ENCODE measurements at regions not wholly inside any gene's neighbourhood (a gene's known extent, or its start where the extent isn't known, plus 50 kb on each side); places are given as distances from the start of the nearest gene placed in this dataset.

DNA sequence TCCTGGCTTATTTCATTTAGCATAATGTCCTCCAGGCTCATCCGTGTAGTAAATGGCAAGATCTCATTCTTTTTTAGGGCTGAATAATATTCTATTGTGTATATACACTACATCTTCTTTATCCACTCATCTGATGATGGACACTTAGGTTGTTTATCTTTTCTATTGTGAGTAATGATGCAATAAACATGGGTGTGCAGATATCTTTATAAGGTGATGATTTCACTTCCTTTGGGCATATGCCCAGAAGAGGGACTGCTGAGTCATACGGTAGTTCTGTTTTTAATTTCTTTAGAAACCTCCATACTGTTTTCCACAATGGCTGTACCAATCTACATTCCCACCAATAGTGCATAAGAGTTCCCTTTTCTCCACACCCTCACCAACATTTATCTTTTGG is 317.6 kb upstream of the CNKSR2 start:
- POLR2A ChIA-PET = no interaction called here
- TF ChIP-seq CTBP1 (IDR thresholded peaks at IDR 0.05; ENCODE audit: borderline replicate concordance) (no peak), HDGF (IDR thresholded peaks at IDR 0.05; ENCODE audit: borderline replicate concordance) (no peak), FOXM1 (IDR thresholded peaks at IDR 0.05; ENCODE audit: borderline replicate concordance) (no peak), SP1 (IDR thresholded peaks at IDR 0.05) (no peak), ELF4 (IDR thresholded peaks at IDR 0.05) (no peak), NFRKB (IDR thresholded peaks at IDR 0.05) (no peak), ZNF384 (IDR thresholded peaks at IDR 0.05) (no peak), L3MBTL2 (conservative IDR thresholded peaks at IDR 0.05) (no peak), SUZ12 (IDR thresholded peaks at IDR 0.05) (no peak), BHLHE40 (IDR thresholded peaks at IDR 0.05; ENCODE audit: borderline replicate concordance) (no peak)
- TF ChIP-seq, protein P1, sequence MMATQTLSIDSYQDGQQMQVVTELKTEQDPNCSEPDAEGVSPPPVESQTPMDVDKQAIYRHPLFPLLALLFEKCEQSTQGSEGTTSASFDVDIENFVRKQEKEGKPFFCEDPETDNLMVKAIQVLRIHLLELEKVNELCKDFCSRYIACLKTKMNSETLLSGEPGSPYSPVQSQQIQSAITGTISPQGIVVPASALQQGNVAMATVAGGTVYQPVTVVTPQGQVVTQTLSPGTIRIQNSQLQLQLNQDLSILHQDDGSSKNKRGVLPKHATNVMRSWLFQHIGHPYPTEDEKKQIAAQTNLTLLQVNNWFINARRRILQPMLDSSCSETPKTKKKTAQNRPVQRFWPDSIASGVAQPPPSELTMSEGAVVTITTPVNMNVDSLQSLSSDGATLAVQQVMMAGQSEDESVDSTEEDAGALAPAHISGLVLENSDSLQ (IDR thresholded peaks at IDR 0.05) = no peak
- DNase-seq (ENCODE audit: extremely low spot score) = no peak
- CTCF ChIA-PET = no interaction called here

DNA sequence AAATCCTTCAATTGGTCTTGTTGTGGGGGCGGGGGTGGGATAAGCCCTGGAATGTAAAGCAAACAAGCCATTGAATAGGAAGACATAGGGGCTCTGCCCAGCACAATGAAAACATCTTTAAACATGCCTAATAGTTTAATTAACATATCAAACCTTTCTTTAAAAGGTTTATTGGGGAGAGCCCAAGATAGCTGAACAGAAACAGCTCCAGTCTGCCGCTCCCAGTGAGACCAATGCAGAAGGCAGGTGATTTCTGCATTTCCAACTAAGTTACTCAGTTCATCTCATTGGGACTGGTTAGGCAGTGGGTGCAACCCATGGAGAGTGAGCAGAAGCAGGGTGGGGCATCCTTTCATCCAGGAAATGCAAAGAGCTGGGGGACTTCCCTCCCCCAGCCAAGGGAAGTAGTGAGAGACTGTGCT is 327.2 kb upstream of the CNKSR2 start:
- POLR2A ChIA-PET = no interaction called here
- CTCF ChIA-PET = no interaction called here
- no peak for TF ChIP-seq ARNT (IDR thresholded peaks at IDR 0.05)
- DNase-seq (ENCODE audit: extremely low spot score) = no peak

DNA sequence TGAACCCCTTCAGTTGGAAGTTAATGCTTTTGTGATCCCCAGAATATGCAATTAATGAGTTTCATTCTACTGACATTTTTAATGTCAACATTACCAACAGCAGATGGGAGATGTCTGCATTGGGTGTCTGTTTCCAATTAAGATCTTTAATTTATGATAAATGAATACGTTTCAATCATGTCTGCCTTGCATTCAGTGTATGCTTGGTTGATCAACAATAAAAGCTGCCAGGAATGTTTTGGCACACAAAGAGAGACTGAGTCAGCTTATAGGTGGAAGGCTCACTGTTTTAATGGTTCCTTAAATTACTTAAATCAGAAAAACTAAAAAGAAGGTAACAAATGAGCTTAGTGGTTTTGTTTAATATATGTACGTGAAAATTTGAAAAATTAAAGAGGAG is 359.9 kb upstream of the CNKSR2 start:
- TF ChIP-seq, protein P1 (IDR thresholded peaks at IDR 0.05) = no peak
- TF ChIP-seq CTBP1 (IDR thresholded peaks at IDR 0.05; ENCODE audit: borderline replicate concordance) (no peak), HDGF (IDR thresholded peaks at IDR 0.05; ENCODE audit: borderline replicate concordance) (no peak), SUZ12 (IDR thresholded peaks at IDR 0.05) (no peak), LEF1 (IDR thresholded peaks at IDR 0.05; ENCODE audit: borderline replicate concordance) (no peak), TARDBP (IDR thresholded peaks at IDR 0.05) (no peak), L3MBTL2 (conservative IDR thresholded peaks at IDR 0.05) (no peak), FOXK2 (IDR thresholded peaks at IDR 0.05) (no peak), FOXM1 (IDR thresholded peaks at IDR 0.05; ENCODE audit: borderline replicate concordance) (no peak), ELF4 (IDR thresholded peaks at IDR 0.05) (no peak), ARNT (IDR thresholded peaks at IDR 0.05) (no peak), BHLHE40 (IDR thresholded peaks at IDR 0.05; ENCODE audit: borderline replicate concordance) (no peak), NFRKB (IDR thresholded peaks at IDR 0.05) (no peak), ZNF384 (IDR thresholded peaks at IDR 0.05) (no peak), SP1 (IDR thresholded peaks at IDR 0.05) (no peak), FOXA1 (IDR thresholded peaks at IDR 0.05) (no peak)
- DNase-seq (ENCODE audit: extremely low spot score) = no peak
- ChIA-PET POLR2A (no interaction called here), CTCF (no interaction called here)

- DNase-seq (ENCODE audit: extremely low spot score) = no peak
- CTCF ChIA-PET = no interaction called here
- POLR2A ChIA-PET = no interaction called here
- TF ChIP-seq FOXM1 (IDR thresholded peaks at IDR 0.05; ENCODE audit: borderline replicate concordance) (no peak), FOXA1 (IDR thresholded peaks at IDR 0.05) (no peak), LEF1 (IDR thresholded peaks at IDR 0.05; ENCODE audit: borderline replicate concordance) (no peak), ARNT (IDR thresholded peaks at IDR 0.05) (no peak), ZNF384 (IDR thresholded peaks at IDR 0.05) (no peak), NFRKB (IDR thresholded peaks at IDR 0.05) (no peak), L3MBTL2 (conservative IDR thresholded peaks at IDR 0.05) (no peak), ELF4 (IDR thresholded peaks at IDR 0.05) (no peak), HDGF (IDR thresholded peaks at IDR 0.05; ENCODE audit: borderline replicate concordance) (no peak), BHLHE40 (IDR thresholded peaks at IDR 0.05; ENCODE audit: borderline replicate concordance) (no peak), TARDBP (IDR thresholded peaks at IDR 0.05) (no peak), FOXK2 (IDR thresholded peaks at IDR 0.05) (no peak), CTBP1 (IDR thresholded peaks at IDR 0.05; ENCODE audit: borderline replicate concordance) (no peak), SP1 (IDR thresholded peaks at IDR 0.05) (no peak), SUZ12 (IDR thresholded peaks at IDR 0.05) (no peak)
- TF ChIP-seq, protein P1 (IDR thresholded peaks at IDR 0.05) = no peak
Observed at GRCh38 chrX:21004835-21005234, 369.4 kb upstream of the CNKSR2 start.

DNA sequence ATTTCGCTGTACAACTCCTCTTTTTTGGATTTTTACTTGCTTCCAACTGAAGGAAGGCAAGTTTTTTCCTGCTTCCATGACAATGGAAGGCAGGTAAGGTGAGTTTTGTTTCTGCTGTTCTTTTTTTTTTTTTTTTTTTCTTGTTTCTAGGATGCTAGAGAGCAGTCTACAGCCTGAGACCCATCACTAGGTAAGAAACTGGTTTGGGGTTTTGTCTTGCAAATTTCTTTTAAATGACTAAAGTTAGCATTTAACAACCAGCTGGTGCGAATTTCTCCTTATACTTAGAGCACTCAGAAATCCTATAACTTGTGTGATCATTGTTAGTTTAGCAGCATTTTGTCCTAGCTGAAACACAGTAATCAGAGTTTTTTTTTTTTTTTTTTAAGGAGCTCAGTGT is 378.4 kb upstream of the CNKSR2 start:
- ChIA-PET POLR2A (no interaction called here), CTCF (no interaction called here)
- DNase-seq (ENCODE audit: extremely low spot score) = no peak
- TF ChIP-seq SP1 (IDR thresholded peaks at IDR 0.05) (no peak), ZNF384 (IDR thresholded peaks at IDR 0.05) (no peak), L3MBTL2 (conservative IDR thresholded peaks at IDR 0.05) (no peak), CTBP1 (IDR thresholded peaks at IDR 0.05; ENCODE audit: borderline replicate concordance) (no peak), TARDBP (IDR thresholded peaks at IDR 0.05) (no peak), FOXA1 (IDR thresholded peaks at IDR 0.05) (no peak), BHLHE40 (IDR thresholded peaks at IDR 0.05; ENCODE audit: borderline replicate concordance) (no peak)
- TF ChIP-seq, protein P1 (IDR thresholded peaks at IDR 0.05) = no peak

- CTCF ChIA-PET = no interaction called here
- no peak for DNase-seq (ENCODE audit: extremely low spot score)
- POLR2A ChIA-PET = no interaction called here
- no peak for TF ChIP-seq SP1 (IDR thresholded peaks at IDR 0.05)
- TF ChIP-seq LEF1 (IDR thresholded peaks at IDR 0.05; ENCODE audit: borderline replicate concordance) = no peak
- TF ChIP-seq FOXK2 (IDR thresholded peaks at IDR 0.05) = no peak
- TF ChIP-seq ZNF384 (IDR thresholded peaks at IDR 0.05) = no peak
- no peak for TF ChIP-seq SUZ12 (IDR thresholded peaks at IDR 0.05)
- no peak for TF ChIP-seq FOXM1 (IDR thresholded peaks at IDR 0.05; ENCODE audit: borderline replicate concordance)
- TF ChIP-seq BHLHE40 (IDR thresholded peaks at IDR 0.05; ENCODE audit: borderline replicate concordance) = no peak
- no peak for TF ChIP-seq TARDBP (IDR thresholded peaks at IDR 0.05)
- TF ChIP-seq CTBP1 (IDR thresholded peaks at IDR 0.05; ENCODE audit: borderline replicate concordance) = no peak
- TF ChIP-seq L3MBTL2 (conservative IDR thresholded peaks at IDR 0.05) = no peak
- no peak for TF ChIP-seq ELF4 (IDR thresholded peaks at IDR 0.05)
Observed at GRCh38 chrX:20989361-20989760, 384.9 kb upstream of the CNKSR2 start.
